RWPE1 (cell line): ENCODE measurements at regions not wholly inside any gene's neighbourhood (a gene's known extent, or its start where the extent isn't known, plus 50 kb on each side); places are given as distances from the start of the nearest gene placed in this dataset.

ENCODE experiments used
- CTCF ChIA-PET: fragments of 350-600 bp; sonication (Branson Sonifier 250); formaldehyde crosslinking; extraction: SDS; loops from one replicate; lab custom pipeline; 2021; lab: Yijun Ruan, JAX
- POLR2A ChIA-PET: fragments of 400-600 bp; formaldehyde crosslinking; extraction: SDS; loops from one replicate; lab custom pipeline; 2020; ENCODE audit warnings: antibody characterized with exemption; ENCODE audit not compliant: low non-redundant PET; lab: Yijun Ruan, JAX
- DNase-seq: peaks from one replicate; pipeline ENCODE4 v3.0.0; 2012; ENCODE audit warnings: low spot score
- H3K27ac ChIP-seq: fragments of 450-650 bp; 2 replicates; pipeline ENCODE4 v1.5.1; 2017
- CTCF ChIP-seq: fragments of 450-650 bp; conservative IDR thresholded peaks from 2 replicates; pipeline ENCODE4 v1.5.1; 2017; ENCODE audit warnings: low read depth, mild to moderate bottlenecking

- DNase-seq: no peak
- H3K27ac ChIP-seq: no peak overlapping the region
- ChIA-PET POLR2A (no interaction called here), CTCF (no interaction called here)
- no peak for TF ChIP-seq CTCF
Observed at GRCh38 chr5:92424785-92425426, 1041.8 kb upstream of the ARRDC3 start.

GRCh38 chr5:92421942-92422341 lies 1038.8 kb upstream of the ARRDC3 start:
- no peak for TF ChIP-seq CTCF
- no peak for DNase-seq
- ChIA-PET POLR2A (no interaction called here), CTCF (no interaction called here)
- H3K27ac ChIP-seq: no peak overlapping the region

GRCh38 chr5:92421196-92421595 lies 1038.1 kb upstream of the ARRDC3 start:
- ChIA-PET POLR2A (no interaction called here), CTCF (no interaction called here)
- H3K27ac ChIP-seq: no peak overlapping the region
- TF ChIP-seq CTCF: no peak
- no peak for DNase-seq

- no peak for DNase-seq
- TF ChIP-seq CTCF: no peak
- POLR2A ChIA-PET: no interaction called here
- no peak overlapping the region for H3K27ac ChIP-seq
- CTCF ChIA-PET: no interaction called here
Observed at GRCh38 chr5:92419261-92419660, 1036.1 kb upstream of the ARRDC3 start.

- no peak for DNase-seq
Observed at GRCh38 chr5:92418341-92418740, 1035.2 kb upstream of the ARRDC3 start.

GRCh38 chr5:92409134-92409533 lies 1026.0 kb upstream of the ARRDC3 start:
- CTCF ChIA-PET: interaction anchor here (0.5 kb wide), 1 partner anchor 1173 kb away, joined by 3 read pairs; no protein-coding TSS in a partner anchor
- DNase-seq: no peak
- TF ChIP-seq CTCF: no peak
- POLR2A ChIA-PET: no interaction called here
- H3K27ac ChIP-seq: no peak overlapping the region

More at GRCh38 chr5:92418341-92418740, 1035.2 kb upstream of the ARRDC3 start:
- no peak overlapping the region for H3K27ac ChIP-seq
- TF ChIP-seq CTCF: no peak
- POLR2A ChIA-PET: no interaction called here
- CTCF ChIA-PET: no interaction called here
